GM19452 (cell line): ENCODE measurements at regions not wholly inside any gene's neighbourhood (a gene's known extent, or its start where the extent isn't known, plus 50 kb on each side); places are given as distances from the start of the nearest gene placed in this dataset.

ENCODE experiments used
- ATAC-seq: cut with Tn5 transposase; IDR thresholded peaks from one replicate; pipeline ENCODE4 v1.9.1; 2021; ENCODE audit not compliant: unreplicated experiment

- no peak for ATAC-seq
These were observed 835.0 kb upstream of the FANCL start for GRCh38 chr2:59076079-59076619.

GRCh38 chr2:59074071-59074470 lies 832.9 kb upstream of the FANCL start:
- ATAC-seq: no peak

- no peak for ATAC-seq
These were observed 832.2 kb upstream of the FANCL start for GRCh38 chr2:59073286-59073685.

- ATAC-seq: no peak
These were observed 827.1 kb upstream of the FANCL start for GRCh38 chr2:59068255-59068654.

- ATAC-seq: no peak
These were observed 825.8 kb upstream of the FANCL start for GRCh38 chr2:59066787-59067399.

GRCh38 chr2:59047373-59047995 lies 806.4 kb upstream of the FANCL start:
- ATAC-seq: no peak

GRCh38 chr2:59046401-59047372 lies 805.6 kb upstream of the FANCL start:
- no peak for ATAC-seq

GRCh38 chr2:59044736-59045135 lies 803.6 kb upstream of the FANCL start:
- no peak for ATAC-seq

GRCh38 chr2:59041139-59041538 lies 800.0 kb upstream of the FANCL start:
- no peak for ATAC-seq

GRCh38 chr2:59034837-59035236 lies 793.7 kb upstream of the FANCL start:
- no peak for ATAC-seq

- no peak for ATAC-seq
These were observed 793.0 kb upstream of the FANCL start for GRCh38 chr2:59034106-59034505.

GRCh38 chr2:59033661-59034060 lies 792.5 kb upstream of the FANCL start:
- ATAC-seq: no peak

GRCh38 chr2:59032499-59032898 lies 791.4 kb upstream of the FANCL start:
- no peak for ATAC-seq

GRCh38 chr2:59029058-59029457 lies 787.9 kb upstream of the FANCL start:
- no peak for ATAC-seq

GRCh38 chr2:59027320-59027719 lies 786.2 kb upstream of the FANCL start:
- no peak for ATAC-seq

GRCh38 chr2:59025157-59025757 lies 784.1 kb upstream of the FANCL start:
- ATAC-seq: peak; percentile 59

GRCh38 chr2:59021786-59022185 lies 780.7 kb upstream of the FANCL start:
- ATAC-seq: no peak

GRCh38 chr2:59019566-59020159 lies 778.5 kb upstream of the FANCL start:
- ATAC-seq: no peak

GRCh38 chr2:59018737-59019136 lies 777.6 kb upstream of the FANCL start:
- no peak for ATAC-seq

- no peak for ATAC-seq
These were observed 773.9 kb upstream of the FANCL start for GRCh38 chr2:59015027-59015426.

- no peak for ATAC-seq
These were observed 771.8 kb upstream of the FANCL start for GRCh38 chr2:59012971-59013370.
